Panc1 (cell line): ENCODE measurements at regions not wholly inside any gene's neighbourhood (a gene's known extent, or its start where the extent isn't known, plus 50 kb on each side); places are given as distances from the start of the nearest gene placed in this dataset.

Experiments used
- CTCF ChIP-seq: fragments of 450-650 bp; IDR thresholded peaks from 2 replicates; pipeline ENCODE4 v1.5.1; 2017; ENCODE audit warnings: mild to moderate bottlenecking
- POLR2AphosphoS5 ChIP-seq: IDR thresholded peaks from 2 replicates; pipeline ENCODE4 v1.6.1; 2012; ENCODE audit warnings: mild to moderate bottlenecking, low read depth, low read length, moderate library complexity
- REST ChIP-seq, 2 experiments: IDR thresholded peaks; 2 replicates each; pipeline ENCODE4 v1.6.1; 2011 to 2012; ENCODE audit warnings: low read depth in 2 of 2, control low read depth in 1 of 2, low read length in 1 of 2, mild to moderate bottlenecking in 1 of 2, moderate library complexity in 1 of 2; ENCODE audit not compliant: insufficient read depth in 1 of 2

- no peak for TF ChIP-seq CTCF
- no peak for TF ChIP-seq POLR2AphosphoS5
- no peak for TF ChIP-seq REST (IDR thresholded peaks at IDR 0.05; ENCODE audit: insufficient read depth in 1 of 2, low read depth in 2 of 2, low read length in 1 of 2)
Measured at GRCh38 chr3:31275583-31275982, 257.1 kb upstream of the STT3B start.
